Neural cell (in vitro differentiated cells): ENCODE measurements at regions not wholly inside any gene's neighbourhood (a gene's known extent, or its start where the extent isn't known, plus 50 kb on each side); places are given as distances from the start of the nearest gene placed in this dataset.

ENCODE experiments used
- H2AFZ ChIP-seq: fragments of 200-600, 300-800 bp; sonication (generic), shearing (Covaris generic); 2 replicates; pipeline ENCODE4 v1.6.0; 2014; ENCODE audit warnings: low read depth, mild to moderate bottlenecking, antibody characterized with exemption, low read length, moderate library complexity
- H3F3A ChIP-seq: fragments of 200-600 bp; shearing (Covaris generic); 2 replicates; pipeline ENCODE4 v1.6.1; 2016; ENCODE audit warnings: mild to moderate bottlenecking, moderate library complexity, mixed read lengths, antibody characterized with exemption, low read length; ENCODE audit not compliant: insufficient read depth, poor library complexity, severe bottlenecking
- H3K27ac ChIP-seq: fragments of 200-600, 300-800 bp; sonication (generic), shearing (Covaris generic); 2 replicates; pipeline ENCODE4 v1.5.1; 2014; ENCODE audit warnings: mild to moderate bottlenecking, low read length, moderate library complexity
- H3K27me3 ChIP-seq: fragments of 300-800, 200-600 bp; sonication (generic), shearing (Covaris generic); 2 replicates; pipeline ENCODE4 v1.6.0; 2014; ENCODE audit warnings: mild to moderate bottlenecking, low read depth, low read length, moderate library complexity; ENCODE audit not compliant: insufficient read depth
- H3K36me3 ChIP-seq: fragments of 300-800, 200-600 bp; sonication (generic), shearing (Covaris generic); 2 replicates; pipeline ENCODE4 v1.5.1; 2014; ENCODE audit warnings: mild to moderate bottlenecking, antibody characterized with exemption, low read length, moderate library complexity; ENCODE audit not compliant: insufficient read depth
- H3K4me2 ChIP-seq: fragments of 300-800, 200-600 bp; sonication (generic), shearing (Covaris generic); 2 replicates; pipeline ENCODE4 v1.6.0; 2014; ENCODE audit warnings: mild to moderate bottlenecking, low read length
- H3K4me3 ChIP-seq: fragments of 300-800, 200-600 bp; sonication (generic), shearing (Covaris generic); 2 replicates; pipeline ENCODE4 v1.5.1; 2014; ENCODE audit warnings: mild to moderate bottlenecking, low read length, moderate library complexity
- H3K79me2 ChIP-seq: fragments of 200-600 bp; shearing (Covaris generic); replicated peaks from 2 replicates; pipeline ENCODE4 v1.6.0; 2014; ENCODE audit warnings: mild to moderate bottlenecking, low read length, moderate library complexity; ENCODE audit not compliant: insufficient read depth
- H3K9ac ChIP-seq: fragments of 300-800, 200-600 bp; sonication (generic), shearing (Covaris generic); 2 replicates; pipeline ENCODE4 v1.6.1; 2016; ENCODE audit warnings: mild to moderate bottlenecking, low read length, mixed read lengths
- H3K9me2 ChIP-seq: fragments of 200-600 bp; shearing (Covaris generic); 2 replicates; pipeline ENCODE4 v1.6.1; 2016; ENCODE audit warnings: mild to moderate bottlenecking, low read length, mixed read lengths; ENCODE audit not compliant: insufficient read depth
- H3K9me3 ChIP-seq: fragments of 200-600, 300-800 bp; sonication (generic), shearing (Covaris generic); 2 replicates; pipeline ENCODE4 v1.6.1; 2016; ENCODE audit warnings: mild to moderate bottlenecking, mixed run types, low read length, moderate library complexity, mixed read lengths
- H4K20me1 ChIP-seq: fragments of 200-600 bp; shearing (Covaris generic); 2 replicates; pipeline ENCODE4 v1.6.1; 2016; ENCODE audit warnings: mild to moderate bottlenecking, mixed run types; ENCODE audit not compliant: insufficient read depth
- CTCF ChIP-seq: fragments of 450-650 bp; IDR thresholded peaks from 2 replicates; pipeline ENCODE4 v1.5.1; 2014; ENCODE audit warnings: antibody characterized with exemption, mild to moderate bottlenecking, moderate library complexity; ENCODE audit not compliant: poor library complexity, severe bottlenecking
- EP300 ChIP-seq: fragments of 450-650 bp; conservative IDR thresholded peaks from 2 replicates; pipeline ENCODE4 v1.6.1; 2014; ENCODE audit warnings: antibody characterized with exemption, mild to moderate bottlenecking, moderate library complexity; ENCODE audit not compliant: poor library complexity, severe bottlenecking
- EZH2 ChIP-seq: fragments of 200-600, 300-800 bp; shearing (Covaris generic), sonication (generic); IDR thresholded peaks from 2 replicates; pipeline ENCODE4 v1.6.1; 2014; ENCODE audit warnings: antibody characterized with exemption, low read length, borderline replicate concordance, mild to moderate bottlenecking; ENCODE audit not compliant: insufficient read depth, poor library complexity, severe bottlenecking
- MXI1 ChIP-seq: fragments of 450-650 bp; conservative IDR thresholded peaks from 2 replicates; pipeline ENCODE4 v1.6.1; 2014; ENCODE audit warnings: antibody characterized with exemption, mild to moderate bottlenecking; ENCODE audit not compliant: poor library complexity, severe bottlenecking
- POLR2AphosphoS5 ChIP-seq: IDR thresholded peaks from 2 replicates; pipeline ENCODE4 v1.6.1; 2012
- RAD21 ChIP-seq: fragments of 450-650 bp; conservative IDR thresholded peaks from 2 replicates; pipeline ENCODE4 v1.6.1; 2014; ENCODE audit warnings: antibody characterized with exemption, mild to moderate bottlenecking, moderate library complexity
- REST ChIP-seq: IDR thresholded peaks from 2 replicates; pipeline ENCODE4 v1.6.1; 2012; ENCODE audit warnings: borderline replicate concordance
- SMC3 ChIP-seq: fragments of 450-650 bp; conservative IDR thresholded peaks from 2 replicates; pipeline ENCODE4 v1.6.1; 2014; ENCODE audit warnings: antibody characterized with exemption, mild to moderate bottlenecking, moderate library complexity; ENCODE audit not compliant: poor library complexity
- TAF1 ChIP-seq: IDR thresholded peaks from 2 replicates; pipeline ENCODE4 v1.6.1; 2012; ENCODE audit warnings: low read depth

DNA sequence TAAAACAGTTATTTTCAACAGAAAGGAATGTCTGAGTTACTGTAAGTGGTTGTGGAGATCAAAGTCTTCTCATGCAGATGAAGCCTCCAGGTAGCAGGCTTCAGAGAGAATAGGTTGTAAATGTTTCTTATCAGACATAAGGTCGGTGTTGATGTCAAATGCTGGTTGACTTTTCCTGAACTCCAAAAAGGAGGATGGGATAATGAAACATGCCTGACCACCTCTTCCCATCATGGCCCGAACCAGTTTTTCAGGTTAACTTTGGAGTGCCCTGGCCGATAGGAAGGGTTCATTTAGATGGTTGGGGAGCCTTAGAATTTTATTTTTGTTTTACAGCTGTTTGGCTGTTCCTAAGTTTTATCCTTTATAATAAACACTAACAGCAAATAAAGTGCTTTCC is 478.4 kb downstream of the ACTL7B start:
- Histone ChIP-seq H3K9me3 (no peaks in the 10 kb centered on the region), H3K36me3 (no peaks in the 10 kb centered on the region), H3K4me3 (no peak overlapping the region), H2AFZ (no peak overlapping the region), H3K27ac (no peak overlapping the region), H3K9me2 (no peaks in the 10 kb centered on the region), H3K27me3 (no peaks in the 10 kb centered on the region), H3K4me2 (no peak overlapping the region), H3K9ac (no peak overlapping the region), H3F3A (no peaks in the 10 kb centered on the region), H4K20me1 (no peaks in the 10 kb centered on the region), H3K79me2 (no peaks in the 10 kb centered on the region)
- no peak for TF ChIP-seq EP300
- no peak for TF ChIP-seq SMC3
- no peak for TF ChIP-seq RAD21
- TF ChIP-seq REST: no peak
- no peak for TF ChIP-seq EZH2
- no peak for TF ChIP-seq POLR2AphosphoS5
- TF ChIP-seq MXI1: no peak

DNA sequence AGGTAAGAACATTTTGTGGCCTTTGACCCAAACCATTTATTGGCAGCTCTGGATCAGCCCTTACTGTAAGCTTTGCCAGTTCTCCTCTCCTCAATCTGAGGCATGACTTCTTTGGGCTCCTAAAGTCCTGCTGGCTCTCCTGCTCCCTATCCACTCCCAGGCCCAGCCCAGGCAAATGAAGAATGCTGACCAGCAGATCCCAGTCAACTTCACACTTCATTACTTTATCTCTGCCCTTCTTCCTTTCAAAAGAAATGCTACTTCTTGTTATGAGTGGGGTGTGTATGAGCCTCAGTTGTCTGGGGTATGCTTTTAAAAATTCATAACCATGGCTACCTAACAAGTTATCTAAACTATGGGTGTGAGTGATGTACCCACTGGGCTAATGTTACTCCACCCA is 479.6 kb downstream of the ACTL7B start:
- Histone ChIP-seq H3F3A (no peaks in the 10 kb centered on the region), H3K9me2 (no peaks in the 10 kb centered on the region), H3K79me2 (no peaks in the 10 kb centered on the region), H3K4me2 (no peak overlapping the region), H4K20me1 (no peaks in the 10 kb centered on the region), H3K9ac (no peak overlapping the region), H2AFZ (no peak overlapping the region), H3K27ac (no peak overlapping the region), H3K27me3 (no peaks in the 10 kb centered on the region), H3K4me3 (no peak overlapping the region), H3K36me3 (no peaks in the 10 kb centered on the region), H3K9me3 (no peaks in the 10 kb centered on the region)
- TF ChIP-seq MXI1 (no peak), EP300 (no peak), EZH2 (no peak), RAD21 (no peak), SMC3 (no peak), CTCF (no peak), TAF1 (no peak), REST (no peak), POLR2AphosphoS5 (no peak)
